ENCODE measurements at regions not wholly inside any gene's neighbourhood (a gene's known extent, or its start where the extent isn't known, plus 50 kb on each side); places are given as distances from the start of the nearest gene placed in this dataset.

DNA sequence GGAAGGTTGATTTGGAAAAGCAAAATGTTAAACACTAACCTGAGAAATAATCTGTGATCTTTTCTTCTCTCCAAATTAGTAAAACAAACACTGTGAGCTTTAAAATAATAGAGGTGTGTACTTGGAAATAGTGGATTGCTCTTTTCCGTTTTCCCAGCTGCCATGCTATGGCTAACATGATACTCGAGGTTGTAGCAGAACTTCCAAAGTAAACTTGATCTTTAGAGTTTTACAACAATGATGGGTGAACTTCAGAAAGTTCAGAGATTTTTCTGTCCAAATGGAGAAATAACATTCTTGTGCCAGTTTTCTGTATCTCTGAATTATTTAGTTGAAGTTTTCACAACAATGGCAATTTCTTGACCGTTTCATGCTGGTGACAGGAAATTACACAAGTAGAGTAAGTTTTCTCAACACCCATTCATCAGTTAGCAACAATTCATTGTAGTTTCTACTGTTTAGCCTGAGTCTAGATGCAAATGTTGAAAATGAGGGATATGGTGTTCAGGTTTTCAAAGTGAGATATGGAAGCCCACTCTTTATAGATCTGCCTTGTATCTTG, 135.3 kb upstream of the CTAGE1 start:
- TF ChIP-seq POLR2A (IDR thresholded peaks at IDR 0.05) (no peak), CTCF (IDR thresholded peaks at IDR 0.05) (no peak)
- Histone ChIP-seq H3K27ac (no peak overlapping the region), H3K4me1 (peaks cover 0 to 5% (median 0%) of the 10 kb centered on the region in 3 donors), H3K4me3 (no peak overlapping the region), H3K27me3 (peaks cover 0 to 17% (median 0%) of the 10 kb centered on the region in 4 donors), H3K9me3 (no peaks in the 10 kb centered on the region), H3K36me3 (no peaks in the 10 kb centered on the region)
- intact Hi-C loops (cut with DNase I), result loop anchor here (10.0 kb wide), 2 partner anchors 48 to 378 kb away; no protein-coding TSS in a partner anchor
- DNase-seq, result no peak
- WGBS, 2 donors, result 61 to 84% methylated on average over 3 of the region's 3 CpGs

GRCh38 chr18:22556222-22557167, 138.8 kb upstream of the CTAGE1 start:
- Histone ChIP-seq H3K4me3 (no peak overlapping the region), H3K4me1 (peaks cover 8 to 23% (median 10%) of the 10 kb centered on the region in 3 donors), H3K9me3 (no peaks in the 10 kb centered on the region), H3K36me3 (no peaks in the 10 kb centered on the region), H3K27me3 (peaks cover 0 to 35% (median 0%) of the 10 kb centered on the region in 4 donors), H3K27ac (no peak overlapping the region)
- intact Hi-C loops (cut with DNase I), result loop anchor here (10.0 kb wide), 2 partner anchors 52 to 382 kb away; no protein-coding TSS in a partner anchor
- TF ChIP-seq POLR2A (IDR thresholded peaks at IDR 0.05) (no peak), CTCF (IDR thresholded peaks at IDR 0.05) (no peak)
- no peak for DNase-seq
- 78 to 83% methylated on average over 8 of the region's 8 CpGs for WGBS, 2 donors

DNA sequence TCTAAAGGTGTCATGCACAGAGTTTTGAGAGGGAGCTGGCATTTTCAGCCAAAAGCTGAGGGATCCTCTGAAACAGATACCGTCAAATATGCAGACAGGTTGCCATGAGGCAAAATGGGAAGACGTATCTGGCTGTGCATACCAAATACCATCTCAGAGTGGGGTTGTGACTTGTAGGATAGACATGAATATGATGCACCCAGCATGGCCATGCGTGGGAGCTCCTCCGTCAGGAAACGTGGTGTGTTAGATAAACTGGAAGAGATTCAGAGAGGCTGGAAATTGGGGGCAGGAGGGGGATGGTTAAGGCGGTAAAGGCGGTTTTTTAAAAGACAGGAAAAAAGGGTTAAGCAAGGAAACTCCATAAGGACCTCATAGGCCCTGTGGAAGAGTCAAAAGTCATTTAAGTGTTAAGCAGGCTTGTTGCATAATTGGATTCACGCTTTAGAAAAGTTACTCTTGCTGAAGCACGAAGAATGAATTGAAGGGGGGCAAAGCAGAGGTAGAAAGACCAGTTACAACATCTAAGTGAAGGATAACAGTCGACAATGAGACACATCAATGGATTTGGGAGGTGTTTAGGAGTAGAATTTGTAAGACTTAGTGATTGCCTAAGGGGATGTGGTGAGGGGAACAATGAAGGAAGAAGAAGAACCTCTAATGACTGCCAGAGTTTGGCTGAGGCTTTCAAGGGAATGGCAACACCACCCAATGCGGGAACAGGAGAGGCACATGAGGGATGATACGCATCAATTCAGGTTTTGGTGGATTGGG, 139.6 kb upstream of the CTAGE1 start:
- peaks cover 8 to 19% (median 10%) of the 10 kb centered on the region in 3 donors for H3K4me1 ChIP-seq
- intact Hi-C loops (cut with DNase I), result loop anchor here (10.0 kb wide), 2 partner anchors 53 to 383 kb away; no protein-coding TSS in a partner anchor
- no peak for DNase-seq
- TF ChIP-seq CTCF (IDR thresholded peaks at IDR 0.05) (no peak), POLR2A (IDR thresholded peaks at IDR 0.05) (no peak)
- H3K9me3 ChIP-seq, result no peaks in the 10 kb centered on the region
- no peaks in the 10 kb centered on the region for H3K36me3 ChIP-seq
- H3K4me3 ChIP-seq, result no peak overlapping the region
- H3K27ac ChIP-seq, result no peak overlapping the region
- peaks cover 0 to 44% (median 0%) of the 10 kb centered on the region in 4 donors for H3K27me3 ChIP-seq
- 81 to 84% methylated on average over 11 to 12 of the region's 12 CpGs for whole genome bisulfite sequencing, 2 donors

GRCh38 chr18:22558945-22559385, 141.2 kb upstream of the CTAGE1 start:
- H3K36me3 ChIP-seq, result no peaks in the 10 kb centered on the region
- TF ChIP-seq POLR2A (IDR thresholded peaks at IDR 0.05), result no peak
- no peak for TF ChIP-seq CTCF (IDR thresholded peaks at IDR 0.05)
- no peak for DNase-seq
- peaks cover 8 to 22% (median 10%) of the 10 kb centered on the region in 3 donors for H3K4me1 ChIP-seq
- H3K27ac ChIP-seq, result peak overlapping the region in 3 of 4 donors; percentile 69 to 86 (median 85)
- no peaks in the 10 kb centered on the region for H3K9me3 ChIP-seq
- peaks cover 0 to 58% (median 0%) of the 10 kb centered on the region in 4 donors for H3K27me3 ChIP-seq
- intact Hi-C loops (cut with DNase I), result loop anchor here (10.0 kb wide), 2 partner anchors 54 to 384 kb away; no protein-coding TSS in a partner anchor
- peak overlapping the region; percentile 38 to 79 (median 48) for H3K4me3 ChIP-seq
- WGBS, 2 donors, result 5 to 14% methylated on average over 22 to 25 of the region's 28 CpGs

Measured in esophagus squamous epithelium (tissue), 5 donors.